ENCODE measurements at regions not wholly inside any gene's neighbourhood (a gene's known extent, or its start where the extent isn't known, plus 50 kb on each side); places are given as distances from the start of the nearest gene placed in this dataset.

GRCh38 chr11:92026664-92027063 lies 198.0 kb upstream of the FAT3 start:
- no peaks in the 10 kb centered on the region for H3K9me3 ChIP-seq (replicated peaks in 1 of 2; ENCODE audit: control insufficient read depth in 2 of 2, insufficient read depth in 1 of 2, low read depth in 1 of 2, low read length in 2 of 2)
- H3K4me3 ChIP-seq (ENCODE audit: low read length in 2 of 2), result no peak overlapping the region
- H2BK12ac ChIP-seq (ENCODE audit: low read length), result no peak overlapping the region
- H3K18ac ChIP-seq (ENCODE audit: low read length), result no peak overlapping the region
- no peak for DNase-seq (ENCODE audit: low spot score)
- no peaks in the 10 kb centered on the region for H3K4me1 ChIP-seq (ENCODE audit: control insufficient read depth in 2 of 2, insufficient read depth in 1 of 2, low read depth in 1 of 2, low read length in 2 of 2)
- H4K8ac ChIP-seq (ENCODE audit: low read depth, low read length), result no peak overlapping the region
- H3K79me1 ChIP-seq (ENCODE audit: low read depth, low read length), result no peaks in the 10 kb centered on the region
- no peak overlapping the region for H3K23ac ChIP-seq (ENCODE audit: low read depth, low read length, poor library complexity)
- no peak overlapping the region for H3K4ac ChIP-seq (ENCODE audit: low read length)
- H2BK120ac ChIP-seq (ENCODE audit: low read depth, low read length), result no peak overlapping the region
- H3K9ac ChIP-seq (ENCODE audit: low read depth, low read length, poor library complexity), result no peak overlapping the region
- H3K14ac ChIP-seq (ENCODE audit: low read length), result no peak overlapping the region
- peak overlapping the region; percentile 35 for H2AFZ ChIP-seq (ENCODE audit: low read length)
- no peak overlapping the region for H3K27ac ChIP-seq (replicated peaks; ENCODE audit: low read length)
- WGBS, 2 donors (ENCODE audit: extremely low coverage in 2 of 2, insufficient read length in 2 of 2, insufficient replicate concordance in 1 of 2), result no CpG with 5 or more reads among the region's 7 CpGs
- no peak overlapping the region for H3K4me2 ChIP-seq (ENCODE audit: insufficient read depth, low read length, poor library complexity, severe bottlenecking)
- H3K36me3 ChIP-seq (replicated peaks in 1 of 2; ENCODE audit: control insufficient read depth in 2 of 2, insufficient read depth in 2 of 2, low read length in 2 of 2), result no peaks in the 10 kb centered on the region
- H2AK5ac ChIP-seq (ENCODE audit: low read depth, low read length), result no peak overlapping the region
- no peak overlapping the region for H2BK15ac ChIP-seq (ENCODE audit: low read length)
- no peak overlapping the region for H4K91ac ChIP-seq (ENCODE audit: low read depth, low read length, poor library complexity)
- H2BK5ac ChIP-seq (ENCODE audit: low read length), result no peak overlapping the region
- no peaks in the 10 kb centered on the region for H3K27me3 ChIP-seq (ENCODE audit: control insufficient read depth in 3 of 3, insufficient read depth in 3 of 3, low read depth in 1 of 3, low read length in 3 of 3)

- Histone ChIP-seq H4K8ac (ENCODE audit: low read depth, low read length) (no peak overlapping the region), H3K9ac (ENCODE audit: low read depth, low read length, poor library complexity) (no peak overlapping the region), H3K27me3 (ENCODE audit: control insufficient read depth in 3 of 3, insufficient read depth in 3 of 3, low read depth in 1 of 3, low read length in 3 of 3) (no peaks in the 10 kb centered on the region), H3K27ac (replicated peaks; ENCODE audit: low read length) (no peak overlapping the region), H3K36me3 (replicated peaks in 1 of 2; ENCODE audit: control insufficient read depth in 2 of 2, insufficient read depth in 2 of 2, low read length in 2 of 2) (no peaks in the 10 kb centered on the region), H2BK120ac (ENCODE audit: low read depth, low read length) (no peak overlapping the region), H3K4ac (ENCODE audit: low read length) (no peak overlapping the region), H3K4me1 (ENCODE audit: control insufficient read depth in 2 of 2, insufficient read depth in 1 of 2, low read depth in 1 of 2, low read length in 2 of 2) (no peaks in the 10 kb centered on the region), H2AFZ (ENCODE audit: low read length) (no peak overlapping the region), H3K79me1 (ENCODE audit: low read depth, low read length) (no peaks in the 10 kb centered on the region), H2BK12ac (ENCODE audit: low read length) (no peak overlapping the region), H2BK5ac (ENCODE audit: low read length) (no peak overlapping the region), H4K91ac (ENCODE audit: low read depth, low read length, poor library complexity) (no peak overlapping the region), H3K14ac (ENCODE audit: low read length) (no peak overlapping the region), H3K4me2 (ENCODE audit: insufficient read depth, low read length, poor library complexity, severe bottlenecking) (no peak overlapping the region), H3K9me3 (replicated peaks in 1 of 2; ENCODE audit: control insufficient read depth in 2 of 2, insufficient read depth in 1 of 2, low read depth in 1 of 2, low read length in 2 of 2) (no peaks in the 10 kb centered on the region), H2AK5ac (ENCODE audit: low read depth, low read length) (no peak overlapping the region), H3K18ac (ENCODE audit: low read length) (no peak overlapping the region), H3K23ac (ENCODE audit: low read depth, low read length, poor library complexity) (no peak overlapping the region), H2BK15ac (ENCODE audit: low read length) (no peak overlapping the region), H3K4me3 (ENCODE audit: low read length in 2 of 2) (no peak overlapping the region)
- no CpG with 5 or more reads among the region's 2 CpGs for WGBS, 2 donors (ENCODE audit: extremely low coverage in 2 of 2, insufficient read length in 2 of 2, insufficient replicate concordance in 1 of 2)
- no peak for DNase-seq (ENCODE audit: low spot score)
These were observed 199.8 kb upstream of the FAT3 start for GRCh38 chr11:92024788-92025187.

DNA sequence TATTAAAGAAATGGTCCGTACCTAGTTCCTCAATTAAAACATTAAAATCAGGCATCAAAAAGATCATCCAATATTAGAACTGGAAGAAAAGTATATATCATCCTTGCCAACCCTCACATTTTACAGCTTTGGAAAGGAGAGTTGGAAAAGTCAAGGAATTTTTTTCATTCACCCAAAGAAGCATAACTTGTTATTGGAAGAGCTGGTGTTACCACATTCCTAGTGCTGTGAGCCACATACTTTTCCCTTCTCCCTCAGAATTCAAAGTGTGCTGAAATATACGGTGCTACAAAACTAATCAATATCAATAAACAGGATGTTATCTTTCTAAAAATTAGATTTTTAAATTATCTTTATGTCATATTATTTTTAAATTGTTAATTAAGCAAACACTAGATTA lies 202.1 kb upstream of the FAT3 start:
- no peak overlapping the region for H3K4me3 ChIP-seq (ENCODE audit: low read length in 2 of 2)
- H3K36me3 ChIP-seq (replicated peaks in 1 of 2; ENCODE audit: control insufficient read depth in 2 of 2, insufficient read depth in 2 of 2, low read length in 2 of 2), result no peaks in the 10 kb centered on the region
- no peaks in the 10 kb centered on the region for H3K27me3 ChIP-seq (ENCODE audit: control insufficient read depth in 3 of 3, insufficient read depth in 3 of 3, low read depth in 1 of 3, low read length in 3 of 3)
- WGBS, 2 donors (ENCODE audit: extremely low coverage in 2 of 2, insufficient read length in 2 of 2, insufficient replicate concordance in 1 of 2), result no CpG with 5 or more reads among the region's 2 CpGs
- no peak overlapping the region for H3K4ac ChIP-seq (ENCODE audit: low read length)
- H3K27ac ChIP-seq (replicated peaks; ENCODE audit: low read length), result no peak overlapping the region
- H4K91ac ChIP-seq (ENCODE audit: low read depth, low read length, poor library complexity), result no peak overlapping the region
- H3K4me1 ChIP-seq (ENCODE audit: control insufficient read depth in 2 of 2, insufficient read depth in 1 of 2, low read depth in 1 of 2, low read length in 2 of 2), result no peaks in the 10 kb centered on the region
- no peak overlapping the region for H2AK5ac ChIP-seq (ENCODE audit: low read depth, low read length)
- H2BK5ac ChIP-seq (ENCODE audit: low read length), result no peak overlapping the region
- H3K9me3 ChIP-seq (replicated peaks in 1 of 2; ENCODE audit: control insufficient read depth in 2 of 2, insufficient read depth in 1 of 2, low read depth in 1 of 2, low read length in 2 of 2), result no peaks in the 10 kb centered on the region
- H3K14ac ChIP-seq (ENCODE audit: low read length), result no peak overlapping the region
- no peak for DNase-seq (ENCODE audit: low spot score)
- H3K23ac ChIP-seq (ENCODE audit: low read depth, low read length, poor library complexity), result no peak overlapping the region
- no peak overlapping the region for H2BK120ac ChIP-seq (ENCODE audit: low read depth, low read length)
- no peak overlapping the region for H3K9ac ChIP-seq (ENCODE audit: low read depth, low read length, poor library complexity)
- no peak overlapping the region for H4K8ac ChIP-seq (ENCODE audit: low read depth, low read length)
- H3K4me2 ChIP-seq (ENCODE audit: insufficient read depth, low read length, poor library complexity, severe bottlenecking), result no peak overlapping the region
- H2BK12ac ChIP-seq (ENCODE audit: low read length), result no peak overlapping the region
- H3K79me1 ChIP-seq (ENCODE audit: low read depth, low read length), result no peaks in the 10 kb centered on the region
- H2AFZ ChIP-seq (ENCODE audit: low read length), result no peak overlapping the region
- H3K18ac ChIP-seq (ENCODE audit: low read length), result no peak overlapping the region
- no peak overlapping the region for H2BK15ac ChIP-seq (ENCODE audit: low read length)

GRCh38 chr11:92018332-92018731 lies 206.3 kb upstream of the FAT3 start:
- Histone ChIP-seq H3K79me1 (ENCODE audit: low read depth, low read length) (no peaks in the 10 kb centered on the region), H3K9me3 (replicated peaks in 1 of 2; ENCODE audit: control insufficient read depth in 2 of 2, insufficient read depth in 1 of 2, low read depth in 1 of 2, low read length in 2 of 2) (peaks cover 5 to 8% of the 10 kb centered on the region in 2 donors), H4K91ac (ENCODE audit: low read depth, low read length, poor library complexity) (no peak overlapping the region), H3K23ac (ENCODE audit: low read depth, low read length, poor library complexity) (no peak overlapping the region), H3K4ac (ENCODE audit: low read length) (no peak overlapping the region), H2BK12ac (ENCODE audit: low read length) (no peak overlapping the region), H2BK15ac (ENCODE audit: low read length) (no peak overlapping the region), H4K8ac (ENCODE audit: low read depth, low read length) (no peak overlapping the region), H3K4me1 (ENCODE audit: control insufficient read depth in 2 of 2, insufficient read depth in 1 of 2, low read depth in 1 of 2, low read length in 2 of 2) (no peaks in the 10 kb centered on the region), H2AK5ac (ENCODE audit: low read depth, low read length) (no peak overlapping the region), H3K4me2 (ENCODE audit: insufficient read depth, low read length, poor library complexity, severe bottlenecking) (no peak overlapping the region), H3K4me3 (ENCODE audit: low read length in 2 of 2) (no peak overlapping the region), H3K14ac (ENCODE audit: low read length) (no peak overlapping the region), H2AFZ (ENCODE audit: low read length) (no peak overlapping the region), H3K9ac (ENCODE audit: low read depth, low read length, poor library complexity) (no peak overlapping the region), H2BK120ac (ENCODE audit: low read depth, low read length) (no peak overlapping the region), H3K27ac (replicated peaks; ENCODE audit: low read length) (no peak overlapping the region), H3K18ac (ENCODE audit: low read length) (no peak overlapping the region), H3K27me3 (ENCODE audit: control insufficient read depth in 3 of 3, insufficient read depth in 3 of 3, low read depth in 1 of 3, low read length in 3 of 3) (no peaks in the 10 kb centered on the region), H3K36me3 (replicated peaks in 1 of 2; ENCODE audit: control insufficient read depth in 2 of 2, insufficient read depth in 2 of 2, low read length in 2 of 2) (no peaks in the 10 kb centered on the region), H2BK5ac (ENCODE audit: low read length) (no peak overlapping the region)
- no CpG with 5 or more reads among the region's 3 CpGs for WGBS, 2 donors (ENCODE audit: extremely low coverage in 2 of 2, insufficient read length in 2 of 2, insufficient replicate concordance in 1 of 2)
- DNase-seq (ENCODE audit: low spot score), result no peak
